Gastrocnemius medialis (tissue), 4 donors: ENCODE measurements at regions not wholly inside any gene's neighbourhood (a gene's known extent, or its start where the extent isn't known, plus 50 kb on each side); places are given as distances from the start of the nearest gene placed in this dataset.

Source experiments
- CTCF ChIP-seq, 5 experiments: fragments of 450-650 bp in 3 of 5; fragments of 200-600 bp in 2 of 5; sonication (generic) in 2 of 5; IDR thresholded peaks in 4 of 5; conservative IDR thresholded peaks in 1 of 5; 1 replicate in 4 of 5; 2 replicates in 1 of 5; pipeline ENCODE4 v1.5.1; 2016 to 2019; ENCODE audit warnings: antibody characterized with exemption in 5 of 5, mild to moderate bottlenecking in 3 of 5, moderate library complexity in 3 of 5
- POLR2A ChIP-seq, 2 donors: fragments of 450-650 bp; IDR thresholded peaks; one replicate each; pipeline ENCODE4 v1.6.1; 2017; ENCODE audit warnings: antibody characterized with exemption in 2 of 2, mild to moderate bottlenecking in 2 of 2, moderate library complexity in 2 of 2

- no peak for TF ChIP-seq CTCF (IDR thresholded peaks at IDR 0.05 in 4 of 5, conservative IDR thresholded peaks at IDR 0.05 in 1 of 5)
- no peak for TF ChIP-seq POLR2A (IDR thresholded peaks at IDR 0.05)
Measured at GRCh38 chr10:108822026-108822425, 1101.3 kb downstream of the XPNPEP1 start.
